ENCODE measurements at regions not wholly inside any gene's neighbourhood (a gene's known extent, or its start where the extent isn't known, plus 50 kb on each side); places are given as distances from the start of the nearest gene placed in this dataset.

DNA sequence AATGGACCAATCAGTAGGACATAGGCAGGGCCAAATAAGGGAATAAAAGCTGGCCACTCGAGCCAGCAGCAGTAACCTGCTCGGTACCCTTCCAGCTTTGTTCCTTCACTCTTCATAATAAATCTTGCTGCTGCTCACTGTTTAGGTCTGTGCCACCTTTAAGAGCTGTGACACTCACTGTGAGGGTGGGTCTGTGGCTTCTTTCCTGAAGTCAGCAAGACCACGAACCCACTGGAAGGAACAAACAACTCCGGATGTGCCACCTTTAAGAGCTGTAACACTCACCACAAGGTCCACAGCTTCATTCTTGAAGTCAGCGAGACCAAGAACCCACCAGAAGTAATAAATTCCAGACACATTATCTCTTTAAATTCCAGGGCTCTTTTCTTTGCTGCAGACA is 1922.3 kb upstream of the PCDH20 start:
- no peak for TF ChIP-seq YY1 (IDR thresholded peaks at IDR 0.05; ENCODE audit: low read depth)
- TF ChIP-seq, protein P1, sequence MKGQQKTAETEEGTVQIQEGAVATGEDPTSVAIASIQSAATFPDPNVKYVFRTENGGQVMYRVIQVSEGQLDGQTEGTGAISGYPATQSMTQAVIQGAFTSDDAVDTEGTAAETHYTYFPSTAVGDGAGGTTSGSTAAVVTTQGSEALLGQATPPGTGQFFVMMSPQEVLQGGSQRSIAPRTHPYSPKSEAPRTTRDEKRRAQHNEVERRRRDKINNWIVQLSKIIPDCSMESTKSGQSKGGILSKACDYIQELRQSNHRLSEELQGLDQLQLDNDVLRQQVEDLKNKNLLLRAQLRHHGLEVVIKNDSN (IDR thresholded peaks at IDR 0.05), result no peak
- TF ChIP-seq CREB1 (IDR thresholded peaks at IDR 0.05; ENCODE audit: low read depth), result no peak
- TF ChIP-seq, protein P2, sequence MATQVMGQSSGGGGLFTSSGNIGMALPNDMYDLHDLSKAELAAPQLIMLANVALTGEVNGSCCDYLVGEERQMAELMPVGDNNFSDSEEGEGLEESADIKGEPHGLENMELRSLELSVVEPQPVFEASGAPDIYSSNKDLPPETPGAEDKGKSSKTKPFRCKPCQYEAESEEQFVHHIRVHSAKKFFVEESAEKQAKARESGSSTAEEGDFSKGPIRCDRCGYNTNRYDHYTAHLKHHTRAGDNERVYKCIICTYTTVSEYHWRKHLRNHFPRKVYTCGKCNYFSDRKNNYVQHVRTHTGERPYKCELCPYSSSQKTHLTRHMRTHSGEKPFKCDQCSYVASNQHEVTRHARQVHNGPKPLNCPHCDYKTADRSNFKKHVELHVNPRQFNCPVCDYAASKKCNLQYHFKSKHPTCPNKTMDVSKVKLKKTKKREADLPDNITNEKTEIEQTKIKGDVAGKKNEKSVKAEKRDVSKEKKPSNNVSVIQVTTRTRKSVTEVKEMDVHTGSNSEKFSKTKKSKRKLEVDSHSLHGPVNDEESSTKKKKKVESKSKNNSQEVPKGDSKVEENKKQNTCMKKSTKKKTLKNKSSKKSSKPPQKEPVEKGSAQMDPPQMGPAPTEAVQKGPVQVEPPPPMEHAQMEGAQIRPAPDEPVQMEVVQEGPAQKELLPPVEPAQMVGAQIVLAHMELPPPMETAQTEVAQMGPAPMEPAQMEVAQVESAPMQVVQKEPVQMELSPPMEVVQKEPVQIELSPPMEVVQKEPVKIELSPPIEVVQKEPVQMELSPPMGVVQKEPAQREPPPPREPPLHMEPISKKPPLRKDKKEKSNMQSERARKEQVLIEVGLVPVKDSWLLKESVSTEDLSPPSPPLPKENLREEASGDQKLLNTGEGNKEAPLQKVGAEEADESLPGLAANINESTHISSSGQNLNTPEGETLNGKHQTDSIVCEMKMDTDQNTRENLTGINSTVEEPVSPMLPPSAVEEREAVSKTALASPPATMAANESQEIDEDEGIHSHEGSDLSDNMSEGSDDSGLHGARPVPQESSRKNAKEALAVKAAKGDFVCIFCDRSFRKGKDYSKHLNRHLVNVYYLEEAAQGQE (IDR thresholded peaks at IDR 0.05; ENCODE audit: low read depth), result no peak
- TF ChIP-seq TAF1 (IDR thresholded peaks at IDR 0.05; ENCODE audit: low read depth), result no peak
- TF ChIP-seq CEBPB (IDR thresholded peaks at IDR 0.05), result no peak
- no peak for TF ChIP-seq FOXM1 (IDR thresholded peaks at IDR 0.05; ENCODE audit: borderline replicate concordance, low read depth)
- no peak for TF ChIP-seq EGR1 (IDR thresholded peaks at IDR 0.05)
